HepG2 (cell line): ENCODE measurements at regions not wholly inside any gene's neighbourhood (a gene's known extent, or its start where the extent isn't known, plus 50 kb on each side); places are given as distances from the start of the nearest gene placed in this dataset.

ENCODE experiments used
- ATAC-seq: fragments of 200-7000 bp; cut with Tn5 transposase; 3 replicates; pipeline ENCODE4 v1.9.1; 2020; ENCODE audit warnings: mild to moderate bottlenecking, moderate library complexity
- BruUV-seq: library from RNA; stranded (reverse); fragments of 400-500 nt; replicated peaks from 2 replicates; lab custom pipeline; 2021; lab: Mats Ljungman, UMichigan
- CTCF ChIA-PET: fragments of 300-600 bp; formaldehyde crosslinking; extraction: SDS; loops from one replicate; lab custom pipeline; 2021; ENCODE audit warnings: low total read pairs, inconsistent platforms, low intra/inter-chr PET ratio; lab: Yijun Ruan, JAX
- POLR2A ChIA-PET: fragments of 350-600 bp; sonication (Branson Sonifier 250); formaldehyde crosslinking; loops from one replicate; lab custom pipeline; 2020; ENCODE audit warnings: antibody characterized with exemption, inconsistent platforms; lab: Yijun Ruan, JAX
- DNase-seq: peaks from one replicate; pipeline ENCODE4 v3.0.0-alpha.2; 2015; ENCODE audit warnings: low spot score
- FAIRE-seq: peaks from 3 replicates; lab custom pipeline; 2011; peaks lifted over from hg19 to GRCh38; lab: Jason Lieb, UNC
- H2AFZ ChIP-seq: one replicate; pipeline ENCODE4 v1.6.1; 2011; ENCODE audit warnings: low read length, inconsistent platforms
- H3K27ac ChIP-seq: fragments of 300-600 bp; 3 replicates; pipeline ENCODE4 v1.8.0; 2011; ENCODE audit warnings: mixed run types, mild to moderate bottlenecking, mixed read lengths, low read length, inconsistent platforms; ENCODE audit not compliant: insufficient read depth; ENCODE audit errors: extremely low read length
- H3K27me3 ChIP-seq, 2 experiments: fragments of 200-600 bp in 1 of 2; 2 replicates in 1 of 2; 3 replicates in 1 of 2; pipeline versions ENCODE4 v1.6.0 to v1.8.0; 2011; ENCODE audit warnings: low read length in 2 of 2, mild to moderate bottlenecking in 2 of 2, moderate library complexity in 2 of 2, inconsistent platforms in 1 of 2; ENCODE audit not compliant: insufficient read depth in 2 of 2, control insufficient read depth in 1 of 2
- H3K36me3 ChIP-seq, 2 experiments: fragments of 200-600 bp in 1 of 2; replicated peaks in 1 of 2; 2 replicates in 1 of 2; 3 replicates in 1 of 2; pipeline versions ENCODE4 v1.5.1 to v1.8.0; 2011; ENCODE audit warnings: low read length in 2 of 2, inconsistent platforms in 1 of 2; ENCODE audit not compliant: insufficient read depth in 2 of 2, control insufficient read depth in 1 of 2
- H3K4me1 ChIP-seq: 2 replicates; pipeline ENCODE4 v1.5.1; 2012; ENCODE audit warnings: low read length, inconsistent platforms; ENCODE audit not compliant: insufficient read depth
- H3K4me2 ChIP-seq: 2 replicates; pipeline ENCODE4 v1.6.0; 2011; ENCODE audit warnings: low read depth, low read length, inconsistent platforms
- H3K4me3 ChIP-seq, 3 experiments: fragments of 200-600 bp in 1 of 3; sonication (generic), shearing (Covaris generic) in 1 of 3; replicated peaks in 1 of 3; 2 replicates each; pipeline ENCODE4 v1.5.1; 2011 to 2016; ENCODE audit warnings: low read length in 3 of 3, inconsistent platforms in 2 of 3, low read depth in 2 of 3, mild to moderate bottlenecking in 2 of 3, control low read depth in 1 of 3, mixed read lengths in 1 of 3; ENCODE audit not compliant: insufficient read depth in 1 of 3
- H3K79me2 ChIP-seq: one replicate; pipeline ENCODE4 v1.6.1; 2011; ENCODE audit warnings: low read length, inconsistent platforms; ENCODE audit not compliant: insufficient read depth
- H3K9ac ChIP-seq: 2 replicates; pipeline ENCODE4 v1.6.0; 2011; ENCODE audit warnings: mild to moderate bottlenecking, low read depth, low read length, inconsistent platforms; ENCODE audit not compliant: insufficient read depth
- H3K9me3 ChIP-seq: 2 replicates; pipeline ENCODE4 v1.5.1; 2012; ENCODE audit warnings: mild to moderate bottlenecking, low read length
- H4K20me1 ChIP-seq: 2 replicates; pipeline ENCODE4 v1.6.0; 2011; ENCODE audit warnings: inconsistent platforms, mild to moderate bottlenecking, low read length, moderate library complexity; ENCODE audit not compliant: insufficient read depth
- AHDC1 ChIP-seq: sonication (generic); formaldehyde crosslinking; IDR thresholded peaks from 2 replicates; pipeline ENCODE4 v1.5.1; 2020; ENCODE audit warnings: mild to moderate bottlenecking, missing genetic modification reagents, borderline replicate concordance
- CEBPB ChIP-seq: IDR thresholded peaks from 2 replicates; pipeline ENCODE4 v1.6.1; 2011; ENCODE audit warnings: low read depth, low read length, improper control_type of control experiment, borderline replicate concordance
- DMTF1 ChIP-seq: sonication (generic); formaldehyde crosslinking; IDR thresholded peaks from 2 replicates; pipeline ENCODE4 v1.4.0; 2020; ENCODE audit warnings: mild to moderate bottlenecking, missing genetic modification reagents
- ERF ChIP-seq: IDR thresholded peaks from 2 replicates; pipeline ENCODE4 v1.6.1; 2018; ENCODE audit warnings: missing biosample characterization, missing genetic modification reagents
- HBP1 ChIP-seq: IDR thresholded peaks from 2 replicates; pipeline ENCODE4 v1.6.1; 2016; ENCODE audit warnings: low read depth, control low read depth
- SRSF9 ChIP-seq: fragments of 200-400 bp; formaldehyde crosslinking; IDR thresholded peaks from 2 replicates; pipeline ENCODE4 v1.6.1; 2018; ENCODE audit warnings: borderline replicate concordance, mild to moderate bottlenecking, low read depth, low read length; ENCODE audit not compliant: insufficient read depth, poor library complexity, severe bottlenecking
- ZNF142 ChIP-seq: sonication (generic); formaldehyde crosslinking; IDR thresholded peaks from 2 replicates; pipeline ENCODE4 v1.4.0; 2020; ENCODE audit warnings: missing genetic modification reagents
- WGBS: methylation state at CpG from one replicate; pipeline ENCODE4 v1.1.6; 2017; ENCODE audit warnings: low lambda C conversion rate; 5-methylcytosine and 5-hydroxymethylcytosine counted together
- in situ Hi-C: cut with HindIII; loops from 2 replicates; pipeline ENCODE4 v1.10.0; 2017; ENCODE audit warnings: low pct_unique_long_range_greater_than_20kb; ENCODE audit not compliant: extremely low pct_ligation_motif_present
- intact Hi-C: fragments of 100-400 bp; cut with micrococcal nuclease; formaldehyde crosslinking; loops from one replicate; pipeline ENCODE4 v1.10.0; 2022; ENCODE audit not compliant: unreplicated experiment

- CTCF ChIA-PET: no interaction called here
- H2AFZ ChIP-seq: no peak overlapping the region
- no peak for DNase-seq
- POLR2A ChIA-PET: no interaction called here
- WGBS: 1% methylated on average over 2 of the region's 2 CpGs
- no peaks in the 10 kb centered on the region for H4K20me1 ChIP-seq
- H3K79me2 ChIP-seq: no peaks in the 10 kb centered on the region
- no peak overlapping the region for H3K27ac ChIP-seq
- no peak overlapping the region for H3K4me2 ChIP-seq
- H3K36me3 ChIP-seq: no peaks in the 10 kb centered on the region
- in situ Hi-C loops (no loop called here), intact Hi-C loops (no loop called here)
- no peaks in the 10 kb centered on the region for H3K27me3 ChIP-seq
- FAIRE-seq: no peak
- no TSS peak for BruUV-seq
- peaks cover 73% of the 10 kb centered on the region for H3K9me3 ChIP-seq
- no peak for ATAC-seq
- no peak overlapping the region for H3K4me3 ChIP-seq
- H3K4me1 ChIP-seq: no peaks in the 10 kb centered on the region
- H3K9ac ChIP-seq: no peak overlapping the region
- no peak for TF ChIP-seq HBP1 (CRISPR knock-in tag)
- TF ChIP-seq SRSF9: no peak
- no peak for TF ChIP-seq AHDC1
- TF ChIP-seq ERF (CRISPR knock-in tag): no peak
- TF ChIP-seq DMTF1 (CRISPR knock-in tag): no peak
- TF ChIP-seq ZNF142 (CRISPR knock-in tag): no peak
- TF ChIP-seq CEBPB: no peak
Observed at GRCh38 chr21:19029816-19030215, 626.2 kb upstream of the TMPRSS15 start.
